ENCODE measurements at regions not wholly inside any gene's neighbourhood (a gene's known extent, or its start where the extent isn't known, plus 50 kb on each side); places are given as distances from the start of the nearest gene placed in this dataset.

DNA sequence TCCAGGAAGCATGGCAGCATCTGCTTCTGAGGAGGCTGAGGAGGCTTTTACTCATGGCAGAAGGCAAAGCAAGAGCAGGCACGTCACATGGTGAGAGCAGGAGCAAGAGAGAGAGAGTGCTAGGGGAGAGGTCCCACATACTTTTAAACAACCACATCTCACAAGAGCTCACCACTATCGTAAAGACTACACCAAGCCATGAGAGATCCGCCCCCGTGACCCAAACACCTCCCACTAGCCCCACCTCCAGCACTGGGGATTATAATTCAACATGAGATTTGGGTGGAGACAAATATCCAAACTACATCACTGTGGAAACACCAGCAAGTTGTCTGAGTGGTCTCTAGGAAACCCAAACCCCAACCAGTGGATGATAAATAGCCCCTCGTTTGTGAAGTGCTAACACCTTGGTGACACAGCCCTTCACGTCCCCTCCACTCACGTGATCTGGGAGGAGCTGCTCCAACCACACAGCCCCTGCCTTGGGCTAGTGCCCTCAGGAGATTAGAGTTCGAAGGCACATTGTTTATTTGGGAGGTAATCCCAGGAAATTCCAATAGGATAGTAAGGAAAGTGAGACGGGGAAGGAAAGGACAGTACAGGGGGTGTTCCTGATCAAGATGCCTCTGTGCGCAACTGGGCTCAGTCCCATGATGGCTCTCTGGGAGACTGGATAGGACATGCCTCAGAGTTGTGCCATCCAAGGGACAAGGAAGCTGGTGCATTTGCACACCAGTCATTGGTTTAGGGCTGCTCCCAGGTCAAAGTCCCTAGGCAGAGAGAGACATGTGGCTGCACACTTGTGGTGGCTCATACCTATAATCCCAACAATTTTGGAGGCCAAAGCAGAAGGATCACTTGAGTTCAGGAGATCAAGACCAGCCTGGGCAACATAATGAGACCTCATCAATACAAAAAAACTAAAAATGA, 80.6 kb upstream of the CTNNB1 start:
- H3K27ac ChIP-seq (ENCODE audit: low read depth, low read length) = no peak overlapping the region
- no peaks in the 10 kb centered on the region for H3K9me3 ChIP-seq (ENCODE audit: control insufficient read depth in 1 of 2, low read length in 2 of 2)
- H3K27me3 ChIP-seq (ENCODE audit: control insufficient read depth in 1 of 2, insufficient read depth in 2 of 2, low read length in 2 of 2) = no peaks in the 10 kb centered on the region
- H3K9ac ChIP-seq (ENCODE audit: low read depth in 1 of 2, low read length in 2 of 2) = no peak overlapping the region
- peaks cover 39 to 50% of the 10 kb centered on the region in 2 donors for H3K4me1 ChIP-seq (ENCODE audit: control insufficient read depth in 1 of 2, insufficient read depth in 2 of 2, low read length in 2 of 2)
- H3K4me3 ChIP-seq (ENCODE audit: low read depth in 1 of 2, low read length in 2 of 2) = no peak overlapping the region
- no peaks in the 10 kb centered on the region for H3K36me3 ChIP-seq (ENCODE audit: control insufficient read depth in 1 of 2, insufficient read depth in 2 of 2, low read length in 2 of 2)

DNA sequence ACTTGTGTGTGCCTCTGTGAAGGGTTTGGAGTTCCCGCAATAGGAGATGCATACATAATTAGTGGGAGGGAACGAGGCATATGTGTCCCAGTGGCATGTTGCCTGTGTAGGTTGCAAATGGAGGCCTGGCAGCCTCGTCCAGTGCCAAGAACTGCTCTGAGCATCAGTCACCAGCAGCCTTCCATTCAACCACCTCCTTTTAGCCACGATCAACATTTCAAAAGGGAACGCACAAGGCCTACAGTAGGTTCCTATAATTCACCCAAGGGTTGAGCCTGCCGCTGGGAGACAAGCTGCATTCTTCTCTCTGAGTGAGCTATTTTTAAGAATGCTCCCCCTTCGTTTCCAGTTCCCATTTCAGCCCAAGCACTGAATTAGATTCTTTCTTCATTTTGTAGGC, 78.8 kb upstream of the CTNNB1 start:
- H3K36me3 ChIP-seq (ENCODE audit: control insufficient read depth in 1 of 2, insufficient read depth in 2 of 2, low read length in 2 of 2) = no peaks in the 10 kb centered on the region
- no peak overlapping the region for H3K9ac ChIP-seq (ENCODE audit: low read depth in 1 of 2, low read length in 2 of 2)
- H3K27ac ChIP-seq (ENCODE audit: low read depth, low read length) = no peak overlapping the region
- H3K9me3 ChIP-seq (ENCODE audit: control insufficient read depth in 1 of 2, low read length in 2 of 2) = peaks cover 2 to 8% of the 10 kb centered on the region in 2 donors
- peaks cover 35 to 40% of the 10 kb centered on the region in 2 donors for H3K4me1 ChIP-seq (ENCODE audit: control insufficient read depth in 1 of 2, insufficient read depth in 2 of 2, low read length in 2 of 2)
- no peaks in the 10 kb centered on the region for H3K27me3 ChIP-seq (ENCODE audit: control insufficient read depth in 1 of 2, insufficient read depth in 2 of 2, low read length in 2 of 2)
- no peak overlapping the region for H3K4me3 ChIP-seq (ENCODE audit: low read depth in 1 of 2, low read length in 2 of 2)

DNA sequence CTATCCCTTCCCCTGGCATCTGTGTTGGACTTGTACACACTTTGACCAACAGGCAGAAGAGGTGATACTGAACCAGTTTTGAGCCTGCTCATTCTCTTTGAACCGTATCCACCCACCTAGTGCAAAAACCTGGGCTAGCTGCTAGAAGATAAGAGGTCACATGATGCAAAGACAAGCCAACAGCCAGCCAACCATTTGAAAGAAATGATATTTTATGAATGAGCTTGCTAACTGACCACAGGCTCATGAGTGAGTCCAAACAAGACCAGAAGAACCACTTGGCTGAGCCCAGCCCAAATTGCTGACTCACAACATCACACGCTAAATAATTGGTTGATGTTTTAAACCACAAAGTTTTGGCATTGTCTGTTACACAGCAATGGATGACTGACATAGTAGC, 74.0 kb upstream of the CTNNB1 start:
- peaks cover 3 to 14% of the 10 kb centered on the region in 2 donors for H3K9me3 ChIP-seq (ENCODE audit: control insufficient read depth in 1 of 2, low read length in 2 of 2)
- no peak overlapping the region for H3K9ac ChIP-seq (ENCODE audit: low read depth in 1 of 2, low read length in 2 of 2)
- no peaks in the 10 kb centered on the region for H3K27me3 ChIP-seq (ENCODE audit: control insufficient read depth in 1 of 2, insufficient read depth in 2 of 2, low read length in 2 of 2)
- no peak overlapping the region for H3K4me3 ChIP-seq (ENCODE audit: low read depth in 1 of 2, low read length in 2 of 2)
- no peaks in the 10 kb centered on the region for H3K4me1 ChIP-seq (ENCODE audit: control insufficient read depth in 1 of 2, insufficient read depth in 2 of 2, low read length in 2 of 2)
- no peak overlapping the region for H3K27ac ChIP-seq (ENCODE audit: low read depth, low read length)
- H3K36me3 ChIP-seq (ENCODE audit: control insufficient read depth in 1 of 2, insufficient read depth in 2 of 2, low read length in 2 of 2) = no peaks in the 10 kb centered on the region

DNA sequence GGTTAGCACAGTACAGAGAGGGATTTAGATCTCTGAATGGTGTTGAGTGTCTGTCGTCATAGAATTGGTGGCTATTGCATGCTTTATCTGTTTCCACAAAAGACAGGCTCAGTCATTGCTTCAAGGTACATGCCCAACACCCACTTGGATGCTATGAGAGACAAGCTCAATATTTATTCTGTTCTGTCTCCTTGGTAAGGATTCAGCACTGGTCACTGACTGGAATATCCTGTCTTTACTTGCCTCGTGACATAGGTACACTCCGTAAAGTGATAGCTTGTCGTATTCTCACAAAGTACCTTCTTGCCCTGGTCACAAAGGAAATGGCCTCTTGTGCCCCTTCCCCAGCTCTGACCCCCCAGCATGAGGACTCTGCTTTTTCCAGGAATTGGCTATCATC, 72.8 kb upstream of the CTNNB1 start:
- Histone ChIP-seq H3K9me3 (ENCODE audit: control insufficient read depth in 1 of 2, low read length in 2 of 2) (peaks cover 3 to 14% of the 10 kb centered on the region in 2 donors), H3K4me3 (ENCODE audit: low read depth in 1 of 2, low read length in 2 of 2) (no peak overlapping the region), H3K9ac (ENCODE audit: low read depth in 1 of 2, low read length in 2 of 2) (no peak overlapping the region), H3K4me1 (ENCODE audit: control insufficient read depth in 1 of 2, insufficient read depth in 2 of 2, low read length in 2 of 2) (no peaks in the 10 kb centered on the region), H3K36me3 (ENCODE audit: control insufficient read depth in 1 of 2, insufficient read depth in 2 of 2, low read length in 2 of 2) (no peaks in the 10 kb centered on the region), H3K27ac (ENCODE audit: low read depth, low read length) (no peak overlapping the region), H3K27me3 (ENCODE audit: control insufficient read depth in 1 of 2, insufficient read depth in 2 of 2, low read length in 2 of 2) (no peaks in the 10 kb centered on the region)

DNA sequence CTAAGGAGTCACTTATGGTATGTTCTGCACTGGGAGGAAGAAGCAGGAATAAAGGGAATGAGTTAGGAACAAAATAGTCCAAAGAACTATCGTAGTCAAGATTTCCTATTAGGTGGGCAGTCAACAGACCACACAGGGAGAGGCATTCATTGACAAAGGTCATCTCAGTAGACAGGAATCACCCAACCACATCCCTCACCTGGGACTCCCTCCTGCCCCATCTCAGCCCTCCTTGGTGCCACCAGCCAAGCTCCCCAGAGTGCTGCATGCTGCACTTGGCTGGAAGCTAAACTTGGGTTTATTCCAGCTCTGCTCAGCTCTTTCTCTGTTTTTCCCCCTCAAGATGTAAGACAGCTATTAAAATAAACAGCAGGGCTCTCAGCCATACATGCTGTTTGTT, 72.3 kb upstream of the CTNNB1 start:
- Histone ChIP-seq H3K9me3 (ENCODE audit: control insufficient read depth in 1 of 2, low read length in 2 of 2) (peaks cover 3 to 14% of the 10 kb centered on the region in 2 donors), H3K4me1 (ENCODE audit: control insufficient read depth in 1 of 2, insufficient read depth in 2 of 2, low read length in 2 of 2) (no peaks in the 10 kb centered on the region), H3K9ac (ENCODE audit: low read depth in 1 of 2, low read length in 2 of 2) (no peak overlapping the region), H3K36me3 (ENCODE audit: control insufficient read depth in 1 of 2, insufficient read depth in 2 of 2, low read length in 2 of 2) (no peaks in the 10 kb centered on the region), H3K4me3 (ENCODE audit: low read depth in 1 of 2, low read length in 2 of 2) (no peak overlapping the region), H3K27ac (ENCODE audit: low read depth, low read length) (no peak overlapping the region), H3K27me3 (ENCODE audit: control insufficient read depth in 1 of 2, insufficient read depth in 2 of 2, low read length in 2 of 2) (no peaks in the 10 kb centered on the region)

DNA sequence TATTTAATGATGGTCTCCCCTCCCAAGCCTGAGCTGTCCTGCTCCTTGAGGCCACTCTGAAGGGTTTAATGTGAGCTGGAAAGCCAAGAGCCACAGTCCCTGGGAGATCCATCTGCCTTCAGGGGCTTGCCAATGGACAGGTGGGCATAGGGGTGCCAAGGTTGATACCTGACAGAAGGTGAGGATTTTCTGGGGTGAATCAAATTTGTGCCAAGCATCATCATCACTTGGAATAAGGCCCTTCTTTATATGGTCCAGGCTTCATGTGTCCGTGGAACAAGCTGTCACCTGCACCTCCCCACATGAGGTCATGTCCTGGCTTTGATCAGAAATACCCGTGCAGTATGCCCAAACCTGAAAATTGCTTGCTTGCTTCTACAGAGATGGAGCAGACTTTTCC, 71.9 kb upstream of the CTNNB1 start:
- Histone ChIP-seq H3K4me1 (ENCODE audit: control insufficient read depth in 1 of 2, insufficient read depth in 2 of 2, low read length in 2 of 2) (no peaks in the 10 kb centered on the region), H3K27ac (ENCODE audit: low read depth, low read length) (no peak overlapping the region), H3K9ac (ENCODE audit: low read depth in 1 of 2, low read length in 2 of 2) (no peak overlapping the region), H3K27me3 (ENCODE audit: control insufficient read depth in 1 of 2, insufficient read depth in 2 of 2, low read length in 2 of 2) (no peaks in the 10 kb centered on the region), H3K4me3 (ENCODE audit: low read depth in 1 of 2, low read length in 2 of 2) (no peak overlapping the region), H3K9me3 (ENCODE audit: control insufficient read depth in 1 of 2, low read length in 2 of 2) (peaks cover 3 to 14% of the 10 kb centered on the region in 2 donors), H3K36me3 (ENCODE audit: control insufficient read depth in 1 of 2, insufficient read depth in 2 of 2, low read length in 2 of 2) (no peaks in the 10 kb centered on the region)

DNA sequence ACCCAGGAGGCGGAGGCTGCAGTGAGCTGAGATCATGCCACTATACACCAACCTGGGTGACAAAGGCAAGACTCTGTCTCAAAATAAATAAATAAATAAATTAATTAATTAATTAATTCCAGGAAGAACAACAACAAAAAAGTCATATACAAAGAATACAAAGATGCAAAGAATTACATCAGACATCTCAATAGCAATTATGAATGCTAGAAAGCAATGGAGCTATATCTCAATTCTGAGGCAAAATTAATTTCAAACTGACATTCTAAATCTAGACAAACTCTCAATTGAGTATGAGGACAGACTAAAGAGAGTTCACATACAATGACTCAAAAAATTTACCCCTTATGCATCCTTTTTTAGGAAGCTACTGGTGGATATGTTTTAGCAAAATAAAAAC, 69.6 kb upstream of the CTNNB1 start:
- no peaks in the 10 kb centered on the region for H3K4me1 ChIP-seq (ENCODE audit: control insufficient read depth in 1 of 2, insufficient read depth in 2 of 2, low read length in 2 of 2)
- H3K36me3 ChIP-seq (ENCODE audit: control insufficient read depth in 1 of 2, insufficient read depth in 2 of 2, low read length in 2 of 2) = no peaks in the 10 kb centered on the region
- no peak overlapping the region for H3K27ac ChIP-seq (ENCODE audit: low read depth, low read length)
- no peak overlapping the region for H3K4me3 ChIP-seq (ENCODE audit: low read depth in 1 of 2, low read length in 2 of 2)
- H3K27me3 ChIP-seq (ENCODE audit: control insufficient read depth in 1 of 2, insufficient read depth in 2 of 2, low read length in 2 of 2) = no peaks in the 10 kb centered on the region
- H3K9ac ChIP-seq (ENCODE audit: low read depth in 1 of 2, low read length in 2 of 2) = no peak overlapping the region
- H3K9me3 ChIP-seq (ENCODE audit: control insufficient read depth in 1 of 2, low read length in 2 of 2) = peaks cover 3 to 13% of the 10 kb centered on the region in 2 donors

DNA sequence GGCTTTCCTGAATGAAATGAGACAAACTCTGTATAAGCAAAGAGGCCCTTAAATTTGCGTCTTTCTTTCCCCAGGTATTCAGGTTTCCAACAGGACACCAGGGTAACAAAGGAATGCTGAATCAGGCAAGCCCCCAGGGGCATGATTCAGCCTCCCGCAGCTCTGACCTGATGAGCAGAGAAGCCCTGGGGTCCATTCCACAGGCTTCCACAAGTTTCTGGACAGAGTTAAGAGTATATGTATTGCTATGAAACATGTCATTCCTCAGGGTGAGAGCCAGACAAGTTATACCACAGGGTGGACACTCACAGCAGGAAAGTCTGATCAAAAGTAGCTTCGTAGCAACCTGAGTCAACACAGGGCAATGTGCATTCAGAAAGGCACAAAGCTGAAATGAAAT, 68.1 kb upstream of the CTNNB1 start:
- H3K9ac ChIP-seq (ENCODE audit: low read depth in 1 of 2, low read length in 2 of 2) = no peak overlapping the region
- H3K27ac ChIP-seq (ENCODE audit: low read depth, low read length) = no peak overlapping the region
- no peak overlapping the region for H3K4me3 ChIP-seq (ENCODE audit: low read depth in 1 of 2, low read length in 2 of 2)

DNA sequence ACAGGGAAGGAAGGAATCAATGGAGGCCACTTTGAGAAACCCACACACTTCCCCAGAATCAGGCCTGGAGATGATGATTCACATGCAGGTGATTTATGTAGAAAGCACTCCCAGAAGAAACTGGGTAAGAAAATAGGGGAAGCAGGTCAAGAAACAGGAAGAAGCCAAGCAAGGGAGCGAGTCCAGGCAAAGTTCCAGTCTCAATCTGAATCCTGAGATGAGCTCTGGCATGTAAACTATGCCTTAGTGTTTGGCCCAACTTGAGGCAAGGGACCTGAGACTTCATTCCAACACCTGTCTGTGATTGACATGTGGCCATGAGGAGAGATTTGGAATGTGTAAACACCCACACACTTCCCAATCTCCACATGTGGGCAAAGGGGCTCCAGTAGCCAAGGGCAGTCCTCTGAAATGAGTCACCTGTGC, 61.6 kb upstream of the CTNNB1 start:
- no peak overlapping the region for H3K4me3 ChIP-seq (ENCODE audit: low read depth in 1 of 2, low read length in 2 of 2)
- no peaks in the 10 kb centered on the region for H3K4me1 ChIP-seq (ENCODE audit: control insufficient read depth in 1 of 2, insufficient read depth in 2 of 2, low read length in 2 of 2)
- H3K9me3 ChIP-seq (ENCODE audit: control insufficient read depth in 1 of 2, low read length in 2 of 2) = peaks cover 0 to 2% of the 10 kb centered on the region in 2 donors
- H3K36me3 ChIP-seq (ENCODE audit: control insufficient read depth in 1 of 2, insufficient read depth in 2 of 2, low read length in 2 of 2) = no peaks in the 10 kb centered on the region
- H3K27ac ChIP-seq (ENCODE audit: low read depth, low read length) = no peak overlapping the region
- no peaks in the 10 kb centered on the region for H3K27me3 ChIP-seq (ENCODE audit: control insufficient read depth in 1 of 2, insufficient read depth in 2 of 2, low read length in 2 of 2)
- no peak overlapping the region for H3K9ac ChIP-seq (ENCODE audit: low read depth in 1 of 2, low read length in 2 of 2)

More for the DNA sequence above, 68.1 kb upstream of the CTNNB1 start:
- peaks cover 0 to 5% of the 10 kb centered on the region in 2 donors for H3K9me3 ChIP-seq (ENCODE audit: control insufficient read depth in 1 of 2, low read length in 2 of 2)
- H3K36me3 ChIP-seq (ENCODE audit: control insufficient read depth in 1 of 2, insufficient read depth in 2 of 2, low read length in 2 of 2) = no peaks in the 10 kb centered on the region
- no peaks in the 10 kb centered on the region for H3K4me1 ChIP-seq (ENCODE audit: control insufficient read depth in 1 of 2, insufficient read depth in 2 of 2, low read length in 2 of 2)
- H3K27me3 ChIP-seq (ENCODE audit: control insufficient read depth in 1 of 2, insufficient read depth in 2 of 2, low read length in 2 of 2) = no peaks in the 10 kb centered on the region

DNA sequence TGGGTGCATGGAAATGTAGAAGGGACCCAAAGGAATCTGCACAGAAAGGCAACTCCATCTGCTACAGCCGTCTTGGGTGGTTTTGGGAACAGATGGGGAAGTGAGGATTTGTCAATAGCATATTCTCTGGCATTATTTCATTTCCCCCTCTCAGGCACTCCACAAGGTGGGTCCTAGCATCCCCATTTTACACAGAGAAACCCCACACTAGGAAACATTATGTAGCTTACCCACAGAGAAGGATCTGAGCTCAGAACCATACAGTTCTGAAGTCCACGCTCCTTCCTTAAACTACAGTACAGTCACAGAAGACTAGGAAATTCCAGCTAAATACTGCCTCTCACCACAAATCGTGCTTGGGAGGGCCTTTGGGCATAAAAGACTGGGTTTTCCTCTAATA, 61.2 kb upstream of the CTNNB1 start:
- H3K4me3 ChIP-seq (ENCODE audit: low read depth in 1 of 2, low read length in 2 of 2) = no peak overlapping the region
- no peak overlapping the region for H3K9ac ChIP-seq (ENCODE audit: low read depth in 1 of 2, low read length in 2 of 2)
- H3K27ac ChIP-seq (ENCODE audit: low read depth, low read length) = no peak overlapping the region
- no peaks in the 10 kb centered on the region for H3K4me1 ChIP-seq (ENCODE audit: control insufficient read depth in 1 of 2, insufficient read depth in 2 of 2, low read length in 2 of 2)
- no peaks in the 10 kb centered on the region for H3K27me3 ChIP-seq (ENCODE audit: control insufficient read depth in 1 of 2, insufficient read depth in 2 of 2, low read length in 2 of 2)
- no peaks in the 10 kb centered on the region for H3K36me3 ChIP-seq (ENCODE audit: control insufficient read depth in 1 of 2, insufficient read depth in 2 of 2, low read length in 2 of 2)
- H3K9me3 ChIP-seq (ENCODE audit: control insufficient read depth in 1 of 2, low read length in 2 of 2) = peaks cover 0 to 2% of the 10 kb centered on the region in 2 donors
